ENCODE measurements at regions not wholly inside any gene's neighbourhood (a gene's known extent, or its start where the extent isn't known, plus 50 kb on each side); places are given as distances from the start of the nearest gene placed in this dataset.
"Not testable (repeated sequence)": the region's sequence is repeated elsewhere in the genome, so short reads cannot be mapped to it uniquely, and the experiment has no call there.

- Mint-ChIP-seq H3K36me3 (ENCODE audit: insufficient read depth) (no peaks in the 10 kb centered on the region), H3K27me3 (no peaks in the 10 kb centered on the region), H3K27ac (ENCODE audit: low read depth) (no peak overlapping the region), H3K4me3 (no peak overlapping the region), H3K4me1 (no peaks in the 10 kb centered on the region), H3K9me3 (peaks cover 6% of the 10 kb centered on the region)
- ATAC-seq (replicated peaks; ENCODE audit: extremely low read depth, poor library complexity, severe bottlenecking) (no peak), DNase-seq (ENCODE audit: low spot score in 2 of 2) (no peak)
Observed at GRCh38 chr2:150208689-150209088, 278.8 kb downstream of the RND3 start.

GRCh38 chr2:150207979-150208378 is 279.5 kb downstream of the RND3 start:
- ATAC-seq (replicated peaks; ENCODE audit: extremely low read depth, poor library complexity, severe bottlenecking) (no peak), DNase-seq (ENCODE audit: low spot score in 2 of 2) (no peak)
- H3K27me3 Mint-ChIP-seq: no peaks in the 10 kb centered on the region
- no peak overlapping the region for H3K4me3 Mint-ChIP-seq
- H3K27ac Mint-ChIP-seq (ENCODE audit: low read depth): no peak overlapping the region
- H3K36me3 Mint-ChIP-seq (ENCODE audit: insufficient read depth): no peaks in the 10 kb centered on the region
- no peaks in the 10 kb centered on the region for H3K4me1 Mint-ChIP-seq
- peaks cover 8% of the 10 kb centered on the region for H3K9me3 Mint-ChIP-seq

GRCh38 chr2:150204451-150204850 is 283.0 kb downstream of the RND3 start:
- no peaks in the 10 kb centered on the region for H3K36me3 Mint-ChIP-seq (ENCODE audit: insufficient read depth)
- no peaks in the 10 kb centered on the region for H3K27me3 Mint-ChIP-seq
- ATAC-seq (replicated peaks; ENCODE audit: extremely low read depth, poor library complexity, severe bottlenecking) (no peak), DNase-seq (ENCODE audit: low spot score in 2 of 2) (no peak)
- no peaks in the 10 kb centered on the region for H3K4me1 Mint-ChIP-seq
- no peak overlapping the region for H3K27ac Mint-ChIP-seq (ENCODE audit: low read depth)
- H3K4me3 Mint-ChIP-seq: no peak overlapping the region
- H3K9me3 Mint-ChIP-seq: peaks cover 11% of the 10 kb centered on the region

GRCh38 chr2:150194816-150195215 is 292.7 kb downstream of the RND3 start:
- DNase-seq (ENCODE audit: low spot score in 2 of 2); ATAC-seq (replicated peaks; ENCODE audit: extremely low read depth, poor library complexity, severe bottlenecking): not testable (repeated sequence)

GRCh38 chr2:150192701-150193100 is 294.8 kb downstream of the RND3 start:
- peaks cover 10% of the 10 kb centered on the region for H3K9me3 Mint-ChIP-seq

More at GRCh38 chr2:150194816-150195215, 292.7 kb downstream of the RND3 start:
- H3K36me3 Mint-ChIP-seq (ENCODE audit: insufficient read depth); H3K4me1 Mint-ChIP-seq; H3K27me3 Mint-ChIP-seq; H3K9me3 Mint-ChIP-seq; H3K27ac Mint-ChIP-seq (ENCODE audit: low read depth); H3K4me3 Mint-ChIP-seq: not testable (repeated sequence)

GRCh38 chr2:150191349-150191748 is 296.1 kb downstream of the RND3 start:
- Mint-ChIP-seq H3K4me1 (no peaks in the 10 kb centered on the region), H3K9me3 (peaks cover 15% of the 10 kb centered on the region), H3K27ac (ENCODE audit: low read depth) (no peak overlapping the region), H3K4me3 (no peak overlapping the region), H3K27me3 (no peaks in the 10 kb centered on the region), H3K36me3 (ENCODE audit: insufficient read depth) (no peaks in the 10 kb centered on the region)
- DNase-seq (ENCODE audit: low spot score in 2 of 2) (no peak), ATAC-seq (replicated peaks; ENCODE audit: extremely low read depth, poor library complexity, severe bottlenecking) (no peak)

More at GRCh38 chr2:150192701-150193100, 294.8 kb downstream of the RND3 start:
- Mint-ChIP-seq H3K27ac (ENCODE audit: low read depth) (no peak overlapping the region), H3K27me3 (no peaks in the 10 kb centered on the region), H3K4me1 (no peaks in the 10 kb centered on the region), H3K4me3 (no peak overlapping the region), H3K36me3 (ENCODE audit: insufficient read depth) (no peaks in the 10 kb centered on the region)
- no peak for DNase-seq (ENCODE audit: low spot score in 2 of 2)
- no peak for ATAC-seq (replicated peaks; ENCODE audit: extremely low read depth, poor library complexity, severe bottlenecking)

- Mint-ChIP-seq H3K4me1 (no peaks in the 10 kb centered on the region), H3K27me3 (no peaks in the 10 kb centered on the region), H3K36me3 (ENCODE audit: insufficient read depth) (no peaks in the 10 kb centered on the region), H3K9me3 (peaks cover 10% of the 10 kb centered on the region), H3K27ac (ENCODE audit: low read depth) (no peak overlapping the region), H3K4me3 (no peak overlapping the region)
- DNase-seq (ENCODE audit: low spot score in 2 of 2): no peak
- ATAC-seq (replicated peaks; ENCODE audit: extremely low read depth, poor library complexity, severe bottlenecking): no peak
Observed at GRCh38 chr2:150190546-150190945, 296.9 kb downstream of the RND3 start.

- Mint-ChIP-seq H3K4me3 (no peak overlapping the region), H3K4me1 (no peaks in the 10 kb centered on the region), H3K9me3 (peaks cover 16% of the 10 kb centered on the region), H3K36me3 (ENCODE audit: insufficient read depth) (peaks cover 1% of the 10 kb centered on the region), H3K27ac (ENCODE audit: low read depth) (no peak overlapping the region), H3K27me3 (no peaks in the 10 kb centered on the region)
- DNase-seq (ENCODE audit: low spot score in 2 of 2) (no peak), ATAC-seq (replicated peaks; ENCODE audit: extremely low read depth, poor library complexity, severe bottlenecking) (no peak)
Observed at GRCh38 chr2:150188800-150189199, 298.7 kb downstream of the RND3 start.

GRCh38 chr2:150188177-150188576 is 299.3 kb downstream of the RND3 start:
- H3K4me3 Mint-ChIP-seq: no peak overlapping the region
- no peak overlapping the region for H3K27ac Mint-ChIP-seq (ENCODE audit: low read depth)
- no peak for ATAC-seq (replicated peaks; ENCODE audit: extremely low read depth, poor library complexity, severe bottlenecking)

GRCh38 chr2:150182566-150183235 is 304.8 kb downstream of the RND3 start:
- Mint-ChIP-seq H3K36me3 (ENCODE audit: insufficient read depth) (peaks cover 1% of the 10 kb centered on the region), H3K9me3 (peaks cover 11% of the 10 kb centered on the region), H3K27ac (ENCODE audit: low read depth) (no peak overlapping the region), H3K4me3 (no peak overlapping the region), H3K4me1 (no peaks in the 10 kb centered on the region), H3K27me3 (no peaks in the 10 kb centered on the region)
- DNase-seq (ENCODE audit: low spot score in 2 of 2) (no peak), ATAC-seq (replicated peaks; ENCODE audit: extremely low read depth, poor library complexity, severe bottlenecking) (no peak)

More at GRCh38 chr2:150188177-150188576, 299.3 kb downstream of the RND3 start:
- Mint-ChIP-seq H3K36me3 (ENCODE audit: insufficient read depth) (peaks cover 1% of the 10 kb centered on the region), H3K27me3 (no peaks in the 10 kb centered on the region), H3K4me1 (no peaks in the 10 kb centered on the region), H3K9me3 (peaks cover 16% of the 10 kb centered on the region)
- DNase-seq (ENCODE audit: low spot score in 2 of 2): no peak

- DNase-seq (ENCODE audit: low spot score in 2 of 2) (no peak), ATAC-seq (replicated peaks; ENCODE audit: extremely low read depth, poor library complexity, severe bottlenecking) (no peak)
- H3K27ac Mint-ChIP-seq (ENCODE audit: low read depth): no peak overlapping the region
- no peaks in the 10 kb centered on the region for H3K36me3 Mint-ChIP-seq (ENCODE audit: insufficient read depth)
- no peak overlapping the region for H3K4me3 Mint-ChIP-seq
- no peaks in the 10 kb centered on the region for H3K4me1 Mint-ChIP-seq
- no peaks in the 10 kb centered on the region for H3K27me3 Mint-ChIP-seq
- peaks cover 5% of the 10 kb centered on the region for H3K9me3 Mint-ChIP-seq
Observed at GRCh38 chr2:150178591-150178990, 308.9 kb downstream of the RND3 start.

GRCh38 chr2:150174971-150175421 is 312.5 kb downstream of the RND3 start:
- H3K9me3 Mint-ChIP-seq: peaks cover 25% of the 10 kb centered on the region
- no peak overlapping the region for H3K27ac Mint-ChIP-seq (ENCODE audit: low read depth)
- H3K4me1 Mint-ChIP-seq: no peaks in the 10 kb centered on the region
- H3K4me3 Mint-ChIP-seq: no peak overlapping the region
- no peaks in the 10 kb centered on the region for H3K36me3 Mint-ChIP-seq (ENCODE audit: insufficient read depth)
- DNase-seq (ENCODE audit: low spot score in 2 of 2) (no peak), ATAC-seq (replicated peaks; ENCODE audit: extremely low read depth, poor library complexity, severe bottlenecking) (no peak)
- no peaks in the 10 kb centered on the region for H3K27me3 Mint-ChIP-seq

- peaks cover 25% of the 10 kb centered on the region for H3K9me3 Mint-ChIP-seq
- no peaks in the 10 kb centered on the region for H3K27me3 Mint-ChIP-seq
- no peak for DNase-seq (ENCODE audit: low spot score in 2 of 2)
- no peak for ATAC-seq (replicated peaks; ENCODE audit: extremely low read depth, poor library complexity, severe bottlenecking)
- no peaks in the 10 kb centered on the region for H3K36me3 Mint-ChIP-seq (ENCODE audit: insufficient read depth)
- no peaks in the 10 kb centered on the region for H3K4me1 Mint-ChIP-seq
- no peak overlapping the region for H3K4me3 Mint-ChIP-seq
- no peak overlapping the region for H3K27ac Mint-ChIP-seq (ENCODE audit: low read depth)
Observed at GRCh38 chr2:150174056-150174805, 313.2 kb downstream of the RND3 start.
